ENCODE measurements at regions not wholly inside any gene's neighbourhood (a gene's known extent, or its start where the extent isn't known, plus 50 kb on each side); places are given as distances from the start of the nearest gene placed in this dataset.

DNA sequence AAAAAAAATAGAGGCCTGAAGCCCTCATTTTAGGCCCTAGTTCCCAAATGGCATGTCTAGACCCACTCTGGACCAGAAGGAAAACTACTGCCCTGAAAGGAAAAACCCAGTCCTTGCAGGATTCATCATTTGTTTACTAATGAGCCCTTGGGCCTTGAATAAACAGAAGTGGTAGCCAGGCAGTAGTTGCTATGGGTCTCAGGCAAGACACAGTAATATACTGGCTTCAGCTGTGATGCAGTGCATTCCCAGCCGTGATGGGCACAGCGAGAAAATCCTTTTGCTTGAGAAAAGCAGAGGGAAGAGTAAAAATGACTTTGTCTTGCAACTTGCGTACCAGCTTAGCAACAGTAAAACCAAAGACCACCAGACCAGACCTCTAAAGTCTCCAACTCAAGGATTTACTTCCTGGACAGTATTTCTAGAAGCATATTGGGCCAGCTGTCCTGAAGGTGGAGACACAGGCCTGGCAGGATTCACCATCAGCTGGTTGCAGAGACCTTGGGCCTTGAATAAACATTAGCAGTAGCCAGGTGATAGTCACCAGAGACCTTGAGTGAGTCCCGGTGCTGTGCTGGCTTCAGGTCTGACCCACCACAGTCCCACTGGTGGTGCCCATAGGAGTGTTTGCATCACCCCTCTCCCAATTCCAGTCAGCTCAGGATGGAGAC, 208.3 kb upstream of the SLITRK3 start:
- Histone ChIP-seq H3K4me3 (ENCODE audit: insufficient read depth, low read depth, low read length) (no peak overlapping the region), H3K36me3 (replicated peaks; ENCODE audit: control insufficient read depth, insufficient read depth, low read length) (no peaks in the 10 kb centered on the region), H3K27me3 (ENCODE audit: control insufficient read depth, insufficient read depth, low read length) (no peaks in the 10 kb centered on the region)
- no peak for DNase-seq

DNA sequence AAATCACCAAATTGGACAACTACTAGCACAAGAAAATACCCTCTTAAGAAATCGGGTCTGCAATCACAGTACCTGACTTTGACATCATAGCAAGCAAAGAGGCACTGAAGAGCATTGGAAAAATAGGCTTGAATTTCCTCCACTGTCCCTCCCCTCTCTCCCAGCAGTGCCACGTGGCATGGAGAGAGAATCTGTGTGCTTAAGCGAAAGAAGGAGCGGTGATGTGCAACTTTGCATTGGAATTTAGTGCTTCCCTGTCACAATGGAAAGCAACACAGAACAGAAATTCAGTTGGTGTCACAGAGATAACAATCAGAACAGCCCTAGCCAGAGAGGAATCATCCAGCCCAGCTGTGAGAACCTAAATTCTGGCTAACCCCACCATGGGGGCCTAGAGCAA, 207.5 kb upstream of the SLITRK3 start:
- H3K4me3 ChIP-seq (ENCODE audit: insufficient read depth, low read depth, low read length): no peak overlapping the region
- DNase-seq: no peak
- no peaks in the 10 kb centered on the region for H3K27me3 ChIP-seq (ENCODE audit: control insufficient read depth, insufficient read depth, low read length)
- no peaks in the 10 kb centered on the region for H3K36me3 ChIP-seq (replicated peaks; ENCODE audit: control insufficient read depth, insufficient read depth, low read length)

DNA sequence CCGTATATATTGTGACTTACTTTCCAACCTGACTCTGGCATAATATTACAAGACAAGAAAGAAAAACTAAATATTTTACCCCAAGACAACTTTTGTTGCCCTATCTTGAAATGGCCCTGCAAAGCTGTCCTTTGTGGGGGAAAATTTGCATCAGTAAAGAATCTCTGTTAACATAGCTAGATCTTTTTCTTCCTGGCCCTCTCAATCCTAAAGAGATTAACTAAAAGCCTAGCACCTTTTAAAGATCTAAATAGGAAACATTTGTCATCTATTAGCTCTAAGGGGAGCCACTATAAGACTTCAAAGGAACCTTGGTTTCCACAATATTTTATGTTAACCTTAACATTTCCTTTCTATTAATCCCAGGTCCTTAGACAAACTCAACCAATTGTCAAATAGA, 199.0 kb upstream of the SLITRK3 start:
- Histone ChIP-seq H3K27me3 (ENCODE audit: control insufficient read depth, insufficient read depth, low read length) (no peaks in the 10 kb centered on the region), H3K36me3 (replicated peaks; ENCODE audit: control insufficient read depth, insufficient read depth, low read length) (no peaks in the 10 kb centered on the region), H3K4me3 (ENCODE audit: insufficient read depth, low read depth, low read length) (no peak overlapping the region)
- DNase-seq: no peak

DNA sequence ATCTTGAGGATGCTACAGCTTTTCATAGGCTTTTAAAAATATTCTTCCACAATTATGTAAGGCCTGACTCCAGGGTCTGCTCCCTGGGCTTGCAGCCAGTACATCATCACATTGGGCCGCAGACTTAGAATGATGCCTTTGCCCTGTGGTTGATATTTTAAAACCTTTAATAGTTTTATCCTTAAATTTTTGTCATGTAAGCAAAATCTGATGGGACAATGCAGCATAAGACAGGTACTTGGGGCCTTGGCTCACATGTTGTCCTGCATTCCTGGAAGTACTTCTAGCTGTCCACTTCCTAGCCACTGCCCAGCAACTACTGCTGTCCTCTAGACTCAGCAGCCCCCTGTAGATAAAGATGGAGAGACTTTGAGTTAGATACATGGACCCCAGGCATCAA, 197.3 kb upstream of the SLITRK3 start:
- no peaks in the 10 kb centered on the region for H3K36me3 ChIP-seq (replicated peaks; ENCODE audit: control insufficient read depth, insufficient read depth, low read length)
- DNase-seq: no peak
- H3K4me3 ChIP-seq (ENCODE audit: insufficient read depth, low read depth, low read length): no peak overlapping the region
- H3K27me3 ChIP-seq (ENCODE audit: control insufficient read depth, insufficient read depth, low read length): no peaks in the 10 kb centered on the region

DNA sequence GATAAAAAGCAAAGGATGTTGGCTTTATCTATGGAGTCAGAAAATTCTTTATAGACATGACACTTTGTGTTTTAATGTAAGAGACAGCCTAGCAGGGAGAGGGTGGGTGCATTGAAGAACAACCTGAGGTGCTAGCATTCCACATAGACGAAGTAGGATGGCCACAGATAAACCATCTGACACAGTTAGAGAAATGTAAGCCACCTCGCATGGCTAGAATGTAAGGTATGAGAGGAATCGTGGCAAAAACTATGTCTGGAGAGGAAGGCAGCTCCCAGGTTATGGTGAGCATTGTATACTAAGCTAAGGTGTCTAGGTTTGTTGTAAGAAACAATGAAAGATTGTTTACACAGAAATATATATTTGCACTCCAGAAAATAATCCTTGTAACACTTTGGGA, 194.0 kb upstream of the SLITRK3 start:
- no peaks in the 10 kb centered on the region for H3K36me3 ChIP-seq (replicated peaks; ENCODE audit: control insufficient read depth, insufficient read depth, low read length)
- no peak overlapping the region for H3K4me3 ChIP-seq (ENCODE audit: insufficient read depth, low read depth, low read length)
- no peak for DNase-seq
- H3K27me3 ChIP-seq (ENCODE audit: control insufficient read depth, insufficient read depth, low read length): no peaks in the 10 kb centered on the region

GRCh38 chr3:165389653-165390052, 193.5 kb upstream of the SLITRK3 start:
- Histone ChIP-seq H3K27me3 (ENCODE audit: control insufficient read depth, insufficient read depth, low read length) (no peaks in the 10 kb centered on the region), H3K36me3 (replicated peaks; ENCODE audit: control insufficient read depth, insufficient read depth, low read length) (no peaks in the 10 kb centered on the region), H3K4me3 (ENCODE audit: insufficient read depth, low read depth, low read length) (no peak overlapping the region)
- no peak for DNase-seq

GRCh38 chr3:165389064-165389463, 192.9 kb upstream of the SLITRK3 start:
- H3K4me3 ChIP-seq (ENCODE audit: insufficient read depth, low read depth, low read length): no peak overlapping the region
- H3K27me3 ChIP-seq (ENCODE audit: control insufficient read depth, insufficient read depth, low read length): no peaks in the 10 kb centered on the region
- no peak for DNase-seq
- no peaks in the 10 kb centered on the region for H3K36me3 ChIP-seq (replicated peaks; ENCODE audit: control insufficient read depth, insufficient read depth, low read length)

DNA sequence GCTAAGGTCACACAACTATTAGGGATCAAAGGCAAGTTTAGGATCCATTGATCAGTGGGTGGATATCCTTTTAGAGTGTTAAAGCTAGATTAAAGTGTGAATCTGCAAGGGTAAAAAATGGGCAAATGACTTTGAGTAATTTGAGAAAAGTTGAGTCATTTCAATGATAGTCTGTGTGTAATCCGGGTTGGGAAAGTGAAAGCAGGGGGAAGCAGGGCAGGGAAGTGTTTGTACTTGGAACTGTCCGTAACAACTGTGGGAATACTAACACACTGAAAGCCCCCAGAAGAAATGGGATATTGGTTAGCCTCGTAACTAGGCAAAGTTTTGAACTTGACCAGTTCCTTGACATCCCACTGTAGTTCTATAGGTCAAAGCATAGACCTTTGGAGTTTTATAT, 187.2 kb upstream of the SLITRK3 start:
- H3K4me3 ChIP-seq (ENCODE audit: insufficient read depth, low read depth, low read length): no peak overlapping the region
- H3K27me3 ChIP-seq (ENCODE audit: control insufficient read depth, insufficient read depth, low read length): no peaks in the 10 kb centered on the region
- H3K36me3 ChIP-seq (replicated peaks; ENCODE audit: control insufficient read depth, insufficient read depth, low read length): no peaks in the 10 kb centered on the region
- no peak for DNase-seq

GRCh38 chr3:165382672-165383071, 186.5 kb upstream of the SLITRK3 start:
- DNase-seq: no peak
- H3K36me3 ChIP-seq (replicated peaks; ENCODE audit: control insufficient read depth, insufficient read depth, low read length): no peaks in the 10 kb centered on the region
- H3K27me3 ChIP-seq (ENCODE audit: control insufficient read depth, insufficient read depth, low read length): no peaks in the 10 kb centered on the region
- H3K4me3 ChIP-seq (ENCODE audit: insufficient read depth, low read depth, low read length): no peak overlapping the region

DNA sequence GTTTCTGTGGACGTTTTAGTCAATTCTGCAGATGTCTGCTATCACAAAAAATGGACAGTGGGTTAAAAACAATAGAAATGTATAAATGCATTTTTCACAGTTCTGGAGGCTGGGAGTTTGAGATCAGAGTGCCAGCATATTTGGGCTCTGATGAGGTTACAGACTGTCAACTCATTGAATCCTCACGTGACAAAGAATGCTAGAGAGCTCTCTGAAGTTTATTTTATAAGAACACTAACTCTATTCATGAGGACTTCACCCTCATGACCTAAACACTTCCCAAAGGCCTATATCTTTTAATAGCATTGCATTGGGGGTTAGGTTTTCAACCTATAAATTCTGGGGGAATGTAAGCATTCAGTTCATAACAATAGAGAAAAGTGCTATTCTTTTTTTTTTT, 182.6 kb upstream of the SLITRK3 start:
- Histone ChIP-seq H3K36me3 (replicated peaks; ENCODE audit: control insufficient read depth, insufficient read depth, low read length) (no peaks in the 10 kb centered on the region), H3K4me3 (ENCODE audit: insufficient read depth, low read depth, low read length) (no peak overlapping the region), H3K27me3 (ENCODE audit: control insufficient read depth, insufficient read depth, low read length) (no peaks in the 10 kb centered on the region)
- DNase-seq: no peak

- Histone ChIP-seq H3K27me3 (ENCODE audit: control insufficient read depth, insufficient read depth, low read length) (no peaks in the 10 kb centered on the region), H3K4me3 (ENCODE audit: insufficient read depth, low read depth, low read length) (no peak overlapping the region), H3K36me3 (replicated peaks; ENCODE audit: control insufficient read depth, insufficient read depth, low read length) (no peaks in the 10 kb centered on the region)
- DNase-seq: no peak
Observed at GRCh38 chr3:165359005-165359404, 162.8 kb upstream of the SLITRK3 start.

DNA sequence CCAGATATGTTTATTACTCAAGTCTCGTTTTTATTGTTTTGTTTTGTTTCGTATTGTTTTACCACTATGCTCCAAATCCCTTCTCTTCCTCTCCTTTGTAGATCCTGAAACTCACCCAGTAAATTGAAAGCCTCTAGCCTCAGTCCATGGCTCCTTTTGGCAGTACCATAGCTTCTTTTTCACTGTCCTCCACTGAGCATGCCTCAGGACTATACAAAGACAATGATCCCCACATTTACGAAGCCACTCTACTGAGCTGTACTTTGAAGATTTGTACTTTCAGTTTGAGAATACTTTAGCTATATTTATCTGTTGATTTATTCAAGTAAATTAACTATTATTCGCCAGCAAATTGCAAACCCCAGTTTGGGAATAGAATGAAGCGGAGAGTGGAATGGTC, 159.1 kb upstream of the SLITRK3 start:
- no peaks in the 10 kb centered on the region for H3K36me3 ChIP-seq (replicated peaks; ENCODE audit: control insufficient read depth, insufficient read depth, low read length)
- no peaks in the 10 kb centered on the region for H3K27me3 ChIP-seq (ENCODE audit: control insufficient read depth, insufficient read depth, low read length)
- no peak overlapping the region for H3K4me3 ChIP-seq (ENCODE audit: insufficient read depth, low read depth, low read length)
- DNase-seq: no peak

DNA sequence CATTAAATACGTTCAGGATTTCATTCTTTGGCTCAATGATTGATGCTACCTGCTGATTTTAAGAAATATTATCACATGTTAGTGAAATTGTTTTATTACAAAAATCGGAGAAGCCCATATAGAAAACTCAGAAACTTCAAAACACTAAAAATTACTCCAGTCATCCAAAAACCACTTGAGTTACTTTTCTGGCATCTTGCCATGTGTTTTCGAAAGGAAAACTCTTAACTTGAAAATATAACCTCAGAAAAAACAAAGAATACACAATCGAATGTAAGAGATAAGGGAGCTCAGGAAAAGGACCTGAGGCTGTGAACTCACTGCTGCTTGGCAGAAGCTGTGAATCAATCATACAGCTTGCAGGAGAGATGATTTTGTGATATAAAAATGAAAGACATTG, 151.3 kb upstream of the SLITRK3 start:
- Histone ChIP-seq H3K36me3 (replicated peaks; ENCODE audit: control insufficient read depth, insufficient read depth, low read length) (no peaks in the 10 kb centered on the region), H3K27me3 (ENCODE audit: control insufficient read depth, insufficient read depth, low read length) (no peaks in the 10 kb centered on the region), H3K4me3 (ENCODE audit: insufficient read depth, low read depth, low read length) (no peak overlapping the region)
- DNase-seq: no peak

GRCh38 chr3:165346503-165346902, 150.3 kb upstream of the SLITRK3 start:
- no peak overlapping the region for H3K4me3 ChIP-seq (ENCODE audit: insufficient read depth, low read depth, low read length)
- H3K27me3 ChIP-seq (ENCODE audit: control insufficient read depth, insufficient read depth, low read length): no peaks in the 10 kb centered on the region
- peak; percentile 16 for DNase-seq
- no peaks in the 10 kb centered on the region for H3K36me3 ChIP-seq (replicated peaks; ENCODE audit: control insufficient read depth, insufficient read depth, low read length)

DNA sequence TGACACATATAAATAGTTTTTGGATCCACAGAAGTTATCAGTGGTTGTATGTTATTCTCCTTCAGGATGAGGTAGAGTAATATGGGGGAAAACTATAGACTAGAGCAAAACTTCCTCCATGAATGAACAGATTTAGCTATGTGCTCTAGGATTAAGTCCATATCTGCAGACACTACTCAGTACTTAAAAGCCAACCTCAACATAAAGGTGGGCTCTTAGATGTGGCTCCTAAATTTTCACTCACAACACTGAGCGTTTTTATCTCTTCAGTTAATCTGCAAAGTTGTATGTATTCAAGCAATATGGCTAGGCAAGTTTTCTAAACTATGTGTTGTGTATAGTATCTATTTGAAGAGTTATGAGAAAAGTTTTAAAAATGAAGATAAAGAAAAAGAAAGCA, 147.0 kb upstream of the SLITRK3 start:
- H3K27me3 ChIP-seq (ENCODE audit: control insufficient read depth, insufficient read depth, low read length): no peaks in the 10 kb centered on the region
- H3K36me3 ChIP-seq (replicated peaks; ENCODE audit: control insufficient read depth, insufficient read depth, low read length): no peaks in the 10 kb centered on the region
- no peak for DNase-seq
- H3K4me3 ChIP-seq (ENCODE audit: insufficient read depth, low read depth, low read length): no peak overlapping the region

DNA sequence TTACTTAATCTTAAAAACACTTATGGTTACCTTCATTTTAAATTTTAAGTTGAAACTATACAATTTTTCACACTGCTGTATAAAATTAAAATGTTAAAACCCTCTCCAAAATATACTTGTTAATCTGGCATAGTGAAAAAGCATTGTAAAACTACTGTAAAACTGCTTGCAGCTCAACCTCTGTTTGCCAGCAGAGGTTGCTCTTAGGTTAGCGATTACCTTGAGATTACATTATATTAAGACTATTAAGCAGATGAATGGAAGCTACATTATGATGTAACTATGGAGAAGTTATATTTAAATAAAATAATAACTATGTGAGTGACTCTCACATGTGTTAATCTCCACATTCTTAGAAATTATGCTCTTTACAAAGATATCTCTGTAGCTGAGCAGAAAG, 143.6 kb upstream of the SLITRK3 start:
- H3K36me3 ChIP-seq (replicated peaks; ENCODE audit: control insufficient read depth, insufficient read depth, low read length): no peaks in the 10 kb centered on the region
- H3K4me3 ChIP-seq (ENCODE audit: insufficient read depth, low read depth, low read length): no peak overlapping the region
- no peak for DNase-seq
- no peaks in the 10 kb centered on the region for H3K27me3 ChIP-seq (ENCODE audit: control insufficient read depth, insufficient read depth, low read length)

All from H7 (cell line).